ENCODE measurements at regions not wholly inside any gene's neighbourhood (a gene's known extent, or its start where the extent isn't known, plus 50 kb on each side); places are given as distances from the start of the nearest gene placed in this dataset.

GRCh38 chr1:163770265-163770664, 448.5 kb downstream of the NUF2 start:
- H3K4me3 ChIP-seq (ENCODE audit: low read length), result no peak overlapping the region
- H3K27me3 ChIP-seq (ENCODE audit: control insufficient read depth, insufficient read depth, low read length), result no peaks in the 10 kb centered on the region
- DNase-seq, result no peak
- H3K36me3 ChIP-seq (ENCODE audit: control insufficient read depth, insufficient read depth, low read length), result no peaks in the 10 kb centered on the region
- H3K9me3 ChIP-seq (ENCODE audit: control insufficient read depth, low read depth, low read length), result no peaks in the 10 kb centered on the region
- H3K4me1 ChIP-seq (ENCODE audit: control insufficient read depth, insufficient read depth, low read length), result no peaks in the 10 kb centered on the region
- WGBS (ENCODE audit: insufficient coverage, low lambda C conversion rate), result no CpG with 5 or more reads among the region's 4 CpGs
- no peak overlapping the region for H3K27ac ChIP-seq (ENCODE audit: low read length)

GRCh38 chr1:163771637-163772036, 449.9 kb downstream of the NUF2 start:
- no peak for DNase-seq
- H3K4me1 ChIP-seq (ENCODE audit: control insufficient read depth, insufficient read depth, low read length), result no peaks in the 10 kb centered on the region
- H3K9me3 ChIP-seq (ENCODE audit: control insufficient read depth, low read depth, low read length), result no peaks in the 10 kb centered on the region
- no peaks in the 10 kb centered on the region for H3K36me3 ChIP-seq (ENCODE audit: control insufficient read depth, insufficient read depth, low read length)
- H3K4me3 ChIP-seq (ENCODE audit: low read length), result no peak overlapping the region
- no peaks in the 10 kb centered on the region for H3K27me3 ChIP-seq (ENCODE audit: control insufficient read depth, insufficient read depth, low read length)
- no peak overlapping the region for H3K27ac ChIP-seq (ENCODE audit: low read length)
- no CpG with 5 or more reads among the region's 2 CpGs for WGBS (ENCODE audit: insufficient coverage, low lambda C conversion rate)

- H3K27ac ChIP-seq (ENCODE audit: low read length), result no peak overlapping the region
- H3K4me3 ChIP-seq (ENCODE audit: low read length), result no peak overlapping the region
- H3K27me3 ChIP-seq (ENCODE audit: control insufficient read depth, insufficient read depth, low read length), result no peaks in the 10 kb centered on the region
- no peaks in the 10 kb centered on the region for H3K36me3 ChIP-seq (ENCODE audit: control insufficient read depth, insufficient read depth, low read length)
- H3K4me1 ChIP-seq (ENCODE audit: control insufficient read depth, insufficient read depth, low read length), result no peaks in the 10 kb centered on the region
- 100% methylated on average over 1 of the region's 1 CpG for WGBS (ENCODE audit: insufficient coverage, low lambda C conversion rate)
- no peak for DNase-seq
- H3K9me3 ChIP-seq (ENCODE audit: control insufficient read depth, low read depth, low read length), result no peaks in the 10 kb centered on the region
Measured at GRCh38 chr1:163772246-163772645, 450.5 kb downstream of the NUF2 start.

DNA sequence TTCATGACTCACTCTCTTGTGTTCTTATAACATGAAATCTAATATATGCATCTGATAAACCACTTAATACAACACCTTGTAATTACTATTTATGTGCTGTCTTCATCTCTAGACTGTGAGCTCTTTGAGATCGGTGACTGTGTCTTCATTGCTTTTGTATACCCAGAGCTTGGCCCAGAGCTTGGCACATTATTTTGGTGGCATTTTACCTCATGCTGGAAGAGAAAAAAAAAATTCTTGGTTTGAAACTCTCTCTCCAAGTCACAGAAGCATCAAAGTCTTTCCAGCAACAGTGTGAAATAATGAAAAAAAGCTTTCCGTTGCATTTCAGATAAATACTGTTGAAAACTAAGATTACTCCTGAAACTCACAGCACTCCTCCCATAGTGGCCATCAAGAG, 451.6 kb downstream of the NUF2 start:
- WGBS (ENCODE audit: insufficient coverage, low lambda C conversion rate), result no CpG with 5 or more reads among the region's 2 CpGs
- no peaks in the 10 kb centered on the region for H3K36me3 ChIP-seq (ENCODE audit: control insufficient read depth, insufficient read depth, low read length)
- no peaks in the 10 kb centered on the region for H3K27me3 ChIP-seq (ENCODE audit: control insufficient read depth, insufficient read depth, low read length)
- DNase-seq, result no peak
- H3K27ac ChIP-seq (ENCODE audit: low read length), result no peak overlapping the region
- H3K4me3 ChIP-seq (ENCODE audit: low read length), result no peak overlapping the region
- H3K9me3 ChIP-seq (ENCODE audit: control insufficient read depth, low read depth, low read length), result no peaks in the 10 kb centered on the region
- H3K4me1 ChIP-seq (ENCODE audit: control insufficient read depth, insufficient read depth, low read length), result no peaks in the 10 kb centered on the region

DNA sequence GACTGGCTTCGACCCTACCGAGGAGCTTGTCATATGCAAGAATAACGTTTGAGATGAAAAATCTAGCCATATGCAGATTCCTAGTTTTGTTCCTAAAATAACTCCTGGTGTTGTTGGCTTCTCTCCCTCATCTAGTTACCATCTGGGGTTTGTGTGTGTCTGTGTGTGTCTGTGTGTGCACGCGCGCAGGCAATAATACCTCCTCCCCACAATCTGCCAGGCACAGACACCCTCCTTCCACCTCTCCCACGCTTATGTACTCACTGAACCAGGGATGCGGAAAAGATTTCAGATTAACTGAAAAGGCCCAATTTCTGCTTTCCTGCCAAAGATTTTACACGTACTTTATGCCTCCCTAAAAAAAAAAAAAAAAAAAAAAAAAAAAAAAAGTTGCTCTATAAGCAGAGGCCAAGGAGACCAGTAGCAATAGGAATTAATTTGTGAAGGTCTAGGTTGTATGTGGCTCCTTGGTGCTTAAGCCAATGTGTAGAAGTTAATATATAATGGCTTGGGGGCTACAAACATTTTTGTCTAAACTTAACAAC, 452.7 kb downstream of the NUF2 start:
- Histone ChIP-seq H3K4me3 (ENCODE audit: low read length) (no peak overlapping the region), H3K9me3 (ENCODE audit: control insufficient read depth, low read depth, low read length) (no peaks in the 10 kb centered on the region), H3K27ac (ENCODE audit: low read length) (no peak overlapping the region), H3K4me1 (ENCODE audit: control insufficient read depth, insufficient read depth, low read length) (no peaks in the 10 kb centered on the region), H3K27me3 (ENCODE audit: control insufficient read depth, insufficient read depth, low read length) (no peaks in the 10 kb centered on the region), H3K36me3 (ENCODE audit: control insufficient read depth, insufficient read depth, low read length) (no peaks in the 10 kb centered on the region)
- 77% methylated on average over 3 of the region's 9 CpGs for WGBS (ENCODE audit: insufficient coverage, low lambda C conversion rate)
- DNase-seq, result no peak

GRCh38 chr1:163774978-163775620, 453.3 kb downstream of the NUF2 start:
- no peaks in the 10 kb centered on the region for H3K4me1 ChIP-seq (ENCODE audit: control insufficient read depth, insufficient read depth, low read length)
- DNase-seq, result no peak
- no peak overlapping the region for H3K4me3 ChIP-seq (ENCODE audit: low read length)
- 86% methylated on average over 1 of the region's 8 CpGs for WGBS (ENCODE audit: insufficient coverage, low lambda C conversion rate)
- H3K9me3 ChIP-seq (ENCODE audit: control insufficient read depth, low read depth, low read length), result no peaks in the 10 kb centered on the region
- no peak overlapping the region for H3K27ac ChIP-seq (ENCODE audit: low read length)
- no peaks in the 10 kb centered on the region for H3K36me3 ChIP-seq (ENCODE audit: control insufficient read depth, insufficient read depth, low read length)
- no peaks in the 10 kb centered on the region for H3K27me3 ChIP-seq (ENCODE audit: control insufficient read depth, insufficient read depth, low read length)

GRCh38 chr1:163777205-163777604, 455.5 kb downstream of the NUF2 start:
- Histone ChIP-seq H3K9me3 (ENCODE audit: control insufficient read depth, low read depth, low read length) (no peaks in the 10 kb centered on the region), H3K36me3 (ENCODE audit: control insufficient read depth, insufficient read depth, low read length) (no peaks in the 10 kb centered on the region), H3K27me3 (ENCODE audit: control insufficient read depth, insufficient read depth, low read length) (no peaks in the 10 kb centered on the region), H3K27ac (ENCODE audit: low read length) (no peak overlapping the region), H3K4me3 (ENCODE audit: low read length) (no peak overlapping the region), H3K4me1 (ENCODE audit: control insufficient read depth, insufficient read depth, low read length) (no peaks in the 10 kb centered on the region)
- no peak for DNase-seq

DNA sequence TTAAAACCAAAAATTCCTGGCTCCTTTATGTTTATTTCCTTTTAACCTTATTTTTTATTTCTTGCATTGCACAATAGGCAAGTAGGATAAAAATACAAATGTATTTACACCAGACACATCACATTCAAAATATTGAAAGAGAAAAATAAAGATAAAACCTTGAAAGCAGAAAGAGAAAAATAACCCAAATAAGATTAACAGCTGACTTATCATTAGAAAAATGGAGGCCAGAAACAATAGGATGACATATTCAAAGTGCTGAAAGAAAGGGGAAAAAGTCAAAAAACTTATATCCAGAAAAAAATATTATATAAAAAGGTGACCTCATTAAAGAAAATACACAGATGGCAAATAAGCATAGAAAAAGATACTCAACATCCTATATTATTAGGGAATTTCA, 459.4 kb downstream of the NUF2 start:
- H3K27me3 ChIP-seq (ENCODE audit: control insufficient read depth, insufficient read depth, low read length), result no peaks in the 10 kb centered on the region

GRCh38 chr1:163785868-163786405, 464.2 kb downstream of the NUF2 start:
- Histone ChIP-seq H3K36me3 (ENCODE audit: control insufficient read depth, insufficient read depth, low read length) (no peaks in the 10 kb centered on the region), H3K27ac (ENCODE audit: low read length) (peak overlapping the region; percentile 3), H3K9me3 (ENCODE audit: control insufficient read depth, low read depth, low read length) (no peaks in the 10 kb centered on the region), H3K4me3 (ENCODE audit: low read length) (no peak overlapping the region), H3K4me1 (ENCODE audit: control insufficient read depth, insufficient read depth, low read length) (peaks cover 5% of the 10 kb centered on the region), H3K27me3 (ENCODE audit: control insufficient read depth, insufficient read depth, low read length) (no peaks in the 10 kb centered on the region)
- 83% methylated on average over 1 of the region's 2 CpGs for WGBS (ENCODE audit: insufficient coverage, low lambda C conversion rate)
- DNase-seq, result peak; percentile 47 to 66

More for the DNA sequence above, 459.4 kb downstream of the NUF2 start:
- Histone ChIP-seq H3K4me1 (ENCODE audit: control insufficient read depth, insufficient read depth, low read length) (no peaks in the 10 kb centered on the region), H3K36me3 (ENCODE audit: control insufficient read depth, insufficient read depth, low read length) (no peaks in the 10 kb centered on the region), H3K4me3 (ENCODE audit: low read length) (no peak overlapping the region), H3K9me3 (ENCODE audit: control insufficient read depth, low read depth, low read length) (no peaks in the 10 kb centered on the region), H3K27ac (ENCODE audit: low read length) (no peak overlapping the region)
- no peak for DNase-seq

DNA sequence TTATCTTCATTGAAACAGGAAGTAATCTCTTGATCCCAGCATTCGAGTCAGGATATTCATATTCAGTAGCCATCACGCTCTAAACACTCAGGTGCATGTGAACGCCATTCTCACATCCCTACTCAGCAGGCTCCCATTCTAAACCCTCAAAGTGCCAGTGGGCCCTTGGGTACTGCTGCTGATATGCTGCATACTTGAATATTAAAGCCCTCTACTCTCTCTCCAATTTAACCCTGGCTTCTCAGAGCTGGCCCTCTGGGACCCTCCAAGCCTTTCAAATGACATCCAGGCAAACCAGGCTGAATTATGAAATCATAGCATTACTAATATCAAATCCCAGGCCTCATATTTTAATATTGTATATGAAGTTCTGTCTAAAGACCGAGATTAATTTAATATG, 468.2 kb downstream of the NUF2 start:
- WGBS (ENCODE audit: insufficient coverage, low lambda C conversion rate), result 83% methylated on average over 1 of the region's 4 CpGs
- H3K4me1 ChIP-seq (ENCODE audit: control insufficient read depth, insufficient read depth, low read length), result peaks cover 5% of the 10 kb centered on the region
- H3K9me3 ChIP-seq (ENCODE audit: control insufficient read depth, low read depth, low read length), result peaks cover 6% of the 10 kb centered on the region
- H3K27me3 ChIP-seq (ENCODE audit: control insufficient read depth, insufficient read depth, low read length), result no peaks in the 10 kb centered on the region
- no peak overlapping the region for H3K4me3 ChIP-seq (ENCODE audit: low read length)
- H3K36me3 ChIP-seq (ENCODE audit: control insufficient read depth, insufficient read depth, low read length), result no peaks in the 10 kb centered on the region
- DNase-seq, result no peak
- H3K27ac ChIP-seq (ENCODE audit: low read length), result no peak overlapping the region

GRCh38 chr1:163794551-163794950, 472.8 kb downstream of the NUF2 start:
- H3K27ac ChIP-seq (ENCODE audit: low read length), result no peak overlapping the region
- H3K27me3 ChIP-seq (ENCODE audit: control insufficient read depth, insufficient read depth, low read length), result no peaks in the 10 kb centered on the region
- peaks cover 6% of the 10 kb centered on the region for H3K9me3 ChIP-seq (ENCODE audit: control insufficient read depth, low read depth, low read length)
- no peak for DNase-seq
- H3K4me1 ChIP-seq (ENCODE audit: control insufficient read depth, insufficient read depth, low read length), result no peaks in the 10 kb centered on the region
- H3K4me3 ChIP-seq (ENCODE audit: low read length), result no peak overlapping the region
- H3K36me3 ChIP-seq (ENCODE audit: control insufficient read depth, insufficient read depth, low read length), result no peaks in the 10 kb centered on the region
- 40% methylated on average over 1 of the region's 3 CpGs for WGBS (ENCODE audit: insufficient coverage, low lambda C conversion rate)

All from large intestine (tissue), 3 donors.